ENCODE measurements at regions not wholly inside any gene's neighbourhood (a gene's known extent, or its start where the extent isn't known, plus 50 kb on each side); places are given as distances from the start of the nearest gene placed in this dataset.

- TF ChIP-seq, protein P1, sequence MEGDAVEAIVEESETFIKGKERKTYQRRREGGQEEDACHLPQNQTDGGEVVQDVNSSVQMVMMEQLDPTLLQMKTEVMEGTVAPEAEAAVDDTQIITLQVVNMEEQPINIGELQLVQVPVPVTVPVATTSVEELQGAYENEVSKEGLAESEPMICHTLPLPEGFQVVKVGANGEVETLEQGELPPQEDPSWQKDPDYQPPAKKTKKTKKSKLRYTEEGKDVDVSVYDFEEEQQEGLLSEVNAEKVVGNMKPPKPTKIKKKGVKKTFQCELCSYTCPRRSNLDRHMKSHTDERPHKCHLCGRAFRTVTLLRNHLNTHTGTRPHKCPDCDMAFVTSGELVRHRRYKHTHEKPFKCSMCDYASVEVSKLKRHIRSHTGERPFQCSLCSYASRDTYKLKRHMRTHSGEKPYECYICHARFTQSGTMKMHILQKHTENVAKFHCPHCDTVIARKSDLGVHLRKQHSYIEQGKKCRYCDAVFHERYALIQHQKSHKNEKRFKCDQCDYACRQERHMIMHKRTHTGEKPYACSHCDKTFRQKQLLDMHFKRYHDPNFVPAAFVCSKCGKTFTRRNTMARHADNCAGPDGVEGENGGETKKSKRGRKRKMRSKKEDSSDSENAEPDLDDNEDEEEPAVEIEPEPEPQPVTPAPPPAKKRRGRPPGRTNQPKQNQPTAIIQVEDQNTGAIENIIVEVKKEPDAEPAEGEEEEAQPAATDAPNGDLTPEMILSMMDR (IDR thresholded peaks at IDR 0.05), result no peak
- TF ChIP-seq POLR2AphosphoS5 (IDR thresholded peaks at IDR 0.05; ENCODE audit: low read depth, low read length), result no peak
Observed at GRCh38 chr2:75998451-75998850, 287.7 kb upstream of the GCFC2 start.

All from Panc1 (cell line).